Erythroblast (primary cell): ENCODE measurements at regions not wholly inside any gene's neighbourhood (a gene's known extent, or its start where the extent isn't known, plus 50 kb on each side); places are given as distances from the start of the nearest gene placed in this dataset.

Experiments used
- DNase-seq, 2 experiments: peaks; one replicate each; lab custom pipeline; 2025; lab: John Stamatoyannopoulos, UW
- GATA1 ChIP-seq: IDR thresholded peaks from 2 replicates; pipeline ENCODE4 v1.6.1; 2011; ENCODE audit warnings: low read depth, mild to moderate bottlenecking, control low read depth, low read length, moderate library complexity
- POLR2A ChIP-seq: IDR thresholded peaks from 2 replicates; pipeline ENCODE4 v1.6.1; 2011; ENCODE audit warnings: mild to moderate bottlenecking, low read length

DNA sequence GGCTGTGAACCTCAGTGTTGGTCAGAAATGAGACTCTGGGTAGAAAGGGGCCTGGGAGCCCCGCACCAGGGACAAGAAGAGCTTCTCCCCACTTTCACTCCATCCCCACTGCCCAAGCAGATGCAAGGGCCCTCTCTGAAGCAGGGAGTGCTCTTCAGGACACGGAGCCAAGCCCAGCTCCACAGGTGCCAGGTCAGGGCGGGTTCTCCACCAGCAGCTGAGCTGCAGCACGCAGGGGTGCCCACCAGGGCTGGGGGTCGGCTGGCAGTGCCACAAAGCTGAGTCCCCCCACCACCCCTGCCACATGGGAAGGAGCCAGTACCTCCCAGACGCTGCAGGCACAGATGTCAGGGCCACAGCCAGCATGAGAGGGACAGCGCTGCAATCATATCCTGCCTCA lies 106.2 kb downstream of the INHBB start:
- no peak for TF ChIP-seq GATA1
- TF ChIP-seq POLR2A = no peak
- DNase-seq = no peak

DNA sequence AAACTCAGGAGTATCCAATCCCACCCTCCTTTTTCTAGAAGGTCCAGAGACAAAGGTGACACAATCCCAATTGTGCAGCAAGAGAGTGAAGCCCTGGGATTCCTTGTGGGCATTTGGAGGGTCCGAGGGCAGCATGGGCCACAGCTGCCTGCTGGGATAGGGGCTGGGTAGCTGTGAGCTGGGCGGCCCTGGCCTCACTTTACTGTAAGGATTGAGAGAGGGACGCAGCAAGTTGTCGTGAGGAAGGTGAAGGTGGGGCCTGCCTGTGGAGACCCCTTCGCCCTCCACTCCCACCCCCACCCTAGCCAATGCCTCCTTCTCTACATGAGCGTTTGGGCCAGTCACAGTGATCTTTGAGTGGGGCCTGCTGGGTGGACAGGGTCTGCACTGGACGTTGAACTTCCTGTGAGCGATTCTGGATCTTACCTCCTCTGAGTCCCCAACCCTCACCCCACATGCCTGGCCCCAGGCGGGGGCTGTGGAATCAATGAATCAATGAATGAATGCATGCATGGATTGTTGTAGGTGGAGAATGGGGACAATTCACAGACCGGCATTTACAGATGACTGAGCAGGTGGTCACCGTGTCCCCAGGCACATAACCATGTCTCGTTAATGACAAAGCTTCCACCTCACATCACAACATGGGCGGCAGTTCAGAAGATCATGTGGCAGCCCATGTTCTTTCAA lies 107.2 kb downstream of the INHBB start:
- no peak for DNase-seq
- TF ChIP-seq GATA1 (no peak), POLR2A (no peak)

DNA sequence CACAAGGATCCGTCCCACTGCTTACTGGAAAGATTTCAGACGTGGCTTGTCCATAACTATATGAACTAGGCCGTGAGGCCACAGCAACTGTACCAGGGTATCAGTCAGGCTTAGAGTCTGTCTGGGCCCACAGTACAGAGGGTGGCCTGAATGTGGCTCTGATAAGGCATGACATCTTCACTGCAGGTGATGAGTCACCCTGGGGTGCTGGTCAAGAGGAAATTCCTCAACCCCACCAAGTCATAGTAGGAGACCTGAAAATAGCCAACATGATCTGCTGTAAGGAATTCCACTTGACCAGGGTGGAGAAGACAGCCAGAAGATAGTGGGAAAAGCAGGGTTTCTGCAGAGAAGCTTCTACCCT lies 107.7 kb downstream of the INHBB start:
- TF ChIP-seq GATA1 (no peak), POLR2A (no peak)
- no peak for DNase-seq

DNA sequence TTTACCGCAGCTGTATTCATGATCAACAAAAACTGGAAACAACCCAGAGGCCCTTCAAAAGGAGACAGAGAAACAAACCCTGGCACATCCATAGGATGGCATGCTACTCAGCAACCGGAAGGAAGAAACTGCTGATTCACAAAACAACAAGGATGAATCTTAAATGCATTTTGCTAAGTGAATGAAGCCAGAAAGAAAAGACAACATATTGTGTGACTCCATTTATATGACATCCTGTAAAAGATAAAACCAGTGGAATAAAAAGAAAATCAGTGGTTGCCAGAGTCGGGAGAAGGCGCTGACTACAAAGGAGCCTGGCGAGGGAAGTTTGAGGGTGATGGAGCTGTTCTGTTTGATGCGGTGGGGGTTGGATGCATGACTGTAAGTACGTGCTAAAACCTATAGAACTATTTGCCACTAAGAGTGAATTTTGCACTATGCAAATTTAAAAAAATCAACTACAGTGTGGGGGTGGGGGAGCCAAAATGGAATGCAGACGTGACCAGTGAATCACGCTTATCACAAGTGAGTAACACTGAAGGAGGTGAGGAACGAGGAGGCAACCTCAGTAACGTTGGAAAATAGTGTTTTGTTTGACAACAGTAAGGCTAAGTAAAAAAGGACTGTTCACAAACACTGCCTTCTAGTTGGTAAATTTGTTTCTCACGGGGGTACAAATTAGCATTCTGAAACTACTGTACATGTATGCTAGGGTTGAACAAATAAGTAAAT lies 108.9 kb downstream of the INHBB start:
- TF ChIP-seq POLR2A = no peak
- no peak for TF ChIP-seq GATA1
- DNase-seq = no peak

DNA sequence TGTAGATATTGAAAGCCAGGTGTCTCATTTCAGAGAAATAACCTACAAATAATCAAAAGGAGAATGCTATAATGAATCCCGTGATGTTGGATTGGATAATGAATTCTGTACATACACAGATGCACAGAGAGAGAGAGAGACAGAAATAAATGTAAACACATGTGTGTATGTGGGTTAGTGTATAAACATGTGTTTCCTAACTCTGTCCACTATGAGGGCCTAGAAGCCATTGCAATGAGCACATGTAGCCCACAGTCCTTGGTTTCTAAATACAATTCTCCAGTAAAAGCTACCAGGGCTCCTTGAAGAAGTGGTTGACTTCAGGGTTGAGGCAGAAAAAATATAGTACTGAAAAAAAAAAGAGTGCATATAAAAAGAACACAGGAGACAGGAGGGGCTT lies 109.5 kb downstream of the INHBB start:
- TF ChIP-seq GATA1 (no peak), POLR2A (no peak)
- DNase-seq = no peak

DNA sequence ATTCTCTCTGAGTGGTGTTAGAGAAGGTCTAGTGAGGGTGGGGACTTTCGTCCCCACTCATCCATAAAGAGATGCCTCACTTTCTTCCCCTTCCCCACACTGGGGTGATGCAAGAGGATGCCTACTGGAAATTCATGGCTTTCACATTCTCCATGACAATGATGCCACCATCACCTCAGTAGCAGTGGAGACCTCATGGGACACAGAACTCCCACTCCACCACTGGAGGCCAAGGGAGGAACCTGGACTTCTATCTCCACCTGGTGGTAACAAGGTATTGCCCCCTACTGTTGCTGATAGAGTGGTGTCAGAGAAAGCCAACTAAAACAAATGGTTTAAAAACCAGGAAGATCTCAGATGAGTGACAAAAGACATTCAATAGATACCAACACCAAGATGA lies 110.9 kb downstream of the INHBB start:
- TF ChIP-seq POLR2A (no peak), GATA1 (no peak)
- no peak for DNase-seq

DNA sequence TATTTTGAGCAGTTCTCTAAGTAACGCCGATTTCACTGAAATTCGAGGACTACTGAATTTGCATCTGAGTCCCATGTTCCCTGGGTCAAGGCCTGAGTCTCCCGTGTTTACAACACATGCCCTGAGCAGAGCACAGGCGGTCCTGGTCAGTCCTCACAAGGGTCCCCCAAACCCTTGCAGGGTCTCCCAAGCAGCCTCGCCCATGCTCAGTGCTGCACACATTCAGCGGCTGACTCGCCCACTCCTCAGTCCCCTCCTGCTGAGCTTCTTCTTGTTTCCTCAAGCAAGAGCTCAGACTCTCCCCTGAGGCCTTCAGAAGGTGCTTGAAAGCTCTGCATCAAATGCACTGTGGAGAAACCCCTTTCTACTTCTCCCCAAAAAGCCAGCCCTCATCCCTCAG lies 114.6 kb downstream of the INHBB start:
- DNase-seq = no peak
- TF ChIP-seq GATA1 = no peak
- no peak for TF ChIP-seq POLR2A

DNA sequence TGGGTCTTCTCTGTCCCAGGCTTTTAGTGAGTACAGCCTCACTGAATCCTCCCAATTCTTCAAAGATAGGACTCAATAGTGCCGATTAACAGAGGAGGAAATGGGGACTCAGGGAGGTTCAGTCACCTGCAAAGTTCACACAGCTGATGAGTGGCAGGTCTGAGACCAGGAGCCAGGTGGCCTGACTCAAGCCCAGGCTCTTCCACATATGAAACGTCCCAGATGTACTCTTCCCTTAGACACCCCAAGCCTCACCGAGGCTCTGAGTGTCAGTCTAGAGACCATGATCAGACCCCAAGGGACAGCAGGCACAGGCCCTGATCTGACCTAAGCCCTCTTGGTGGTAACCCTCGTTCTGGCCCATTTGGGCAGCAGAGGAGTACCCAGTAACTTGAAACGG lies 115.2 kb downstream of the INHBB start:
- no peak for TF ChIP-seq GATA1
- no peak for TF ChIP-seq POLR2A
- DNase-seq = no peak

DNA sequence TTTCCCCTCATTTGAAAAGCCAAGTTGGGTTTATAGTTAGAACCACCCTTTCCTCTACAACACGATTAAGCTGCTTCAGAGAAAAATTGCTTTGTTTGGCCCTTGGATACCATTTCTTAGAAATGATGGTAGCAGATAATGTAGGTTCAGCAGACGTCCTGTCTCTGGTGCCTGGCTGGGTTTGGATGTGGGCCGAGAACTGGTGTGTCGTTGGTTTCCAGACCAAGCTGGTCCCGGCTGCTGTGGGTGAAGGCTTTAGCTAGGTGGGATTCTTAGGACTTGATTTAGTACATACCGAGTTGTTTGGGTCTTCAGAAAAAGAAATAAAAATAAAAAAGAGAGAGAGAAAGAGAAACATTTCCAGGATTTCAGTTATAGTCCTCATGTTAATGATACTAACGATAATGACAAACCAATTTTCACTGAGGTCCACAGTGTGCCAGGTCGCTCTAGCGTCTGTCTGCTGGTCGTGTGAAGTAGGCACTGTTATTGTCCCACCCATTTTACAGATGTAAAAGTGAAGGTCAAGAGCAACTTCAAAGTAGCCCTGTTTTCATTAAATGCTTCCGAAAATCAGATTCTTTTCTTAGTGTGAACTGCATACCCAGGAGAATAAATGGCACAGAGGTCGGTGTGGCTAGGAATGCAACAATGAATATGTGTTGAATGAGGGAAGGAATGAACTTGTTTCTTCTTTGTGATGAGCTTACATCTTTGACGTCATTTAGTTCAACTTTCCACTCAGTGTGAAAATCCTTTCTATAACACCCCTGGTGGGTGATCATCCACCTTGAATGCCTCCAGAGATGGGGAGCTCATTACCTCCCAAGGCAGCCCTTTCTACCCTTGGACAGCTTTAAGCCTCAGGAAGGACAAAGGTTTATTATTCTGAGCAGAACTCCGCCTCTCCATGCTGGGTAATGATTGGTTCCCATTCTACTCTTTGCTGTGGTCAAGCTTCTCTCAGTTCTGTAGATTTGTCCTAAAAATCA lies 115.9 kb downstream of the INHBB start:
- TF ChIP-seq POLR2A = no peak
- no peak for TF ChIP-seq GATA1
- no peak for DNase-seq

DNA sequence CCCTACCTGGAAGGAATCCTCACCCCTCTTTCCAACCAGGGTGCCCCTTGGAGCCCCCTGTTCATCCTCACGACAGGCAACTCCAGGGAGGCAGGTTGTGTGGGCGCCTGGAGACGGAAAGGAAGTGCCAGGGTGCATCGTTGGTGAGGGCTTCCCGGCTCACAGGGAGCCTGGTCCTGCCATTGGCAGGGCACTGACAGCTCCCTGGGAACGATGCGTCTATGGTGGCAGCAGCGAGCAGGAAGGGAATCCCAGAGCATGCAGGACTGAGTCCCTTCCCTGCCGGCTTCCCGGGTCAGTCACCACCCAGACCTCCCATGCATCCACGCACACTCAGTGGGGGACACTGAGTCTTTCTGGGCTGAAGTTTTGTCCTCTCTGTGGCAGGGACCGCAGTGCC lies 117.6 kb downstream of the INHBB start:
- TF ChIP-seq POLR2A (no peak), GATA1 (no peak)
- DNase-seq = no peak

DNA sequence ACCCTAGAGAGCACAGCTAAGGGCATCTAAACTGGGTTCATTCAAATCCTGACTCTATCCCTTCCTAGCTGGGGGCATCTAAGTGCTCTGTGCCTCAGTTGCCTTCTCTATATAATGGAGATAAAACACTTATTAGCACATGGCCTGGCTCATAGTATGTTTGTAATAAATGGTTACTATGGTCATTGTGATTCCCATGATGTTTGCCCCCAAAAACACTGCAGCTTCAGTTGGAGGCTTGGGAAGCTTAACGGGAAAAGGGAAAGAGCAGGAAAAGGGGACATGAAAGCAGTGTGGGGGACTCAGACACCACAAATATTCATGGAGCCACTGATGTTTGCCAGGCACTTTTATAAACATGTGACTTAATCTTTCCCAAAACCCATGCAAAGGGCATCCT lies 118.1 kb downstream of the INHBB start:
- no peak for TF ChIP-seq POLR2A
- no peak for TF ChIP-seq GATA1
- no peak for DNase-seq

DNA sequence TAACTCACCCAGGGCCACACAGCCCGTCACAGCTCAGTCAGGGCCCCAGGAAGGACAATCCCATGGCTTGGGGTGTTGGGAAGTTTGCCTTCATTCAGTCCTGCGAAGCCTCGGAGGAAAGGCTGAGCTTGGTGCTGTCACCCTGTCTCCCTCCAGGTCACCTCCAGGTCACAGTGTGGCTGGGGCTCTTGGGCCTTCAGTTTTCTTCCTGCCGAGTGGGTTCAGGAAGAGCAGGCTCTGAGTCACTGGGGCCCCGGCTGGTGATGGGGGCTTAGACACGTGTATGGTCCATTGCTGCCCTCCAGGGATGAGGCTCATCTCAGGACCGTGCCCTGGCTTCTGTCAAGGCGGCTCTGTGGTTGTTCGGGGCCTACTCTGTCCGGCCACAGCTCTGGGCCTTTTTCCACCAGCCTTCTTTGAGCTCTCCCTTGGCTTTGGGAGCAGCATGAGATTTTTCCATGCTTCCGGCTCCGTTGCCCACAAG lies 118.6 kb downstream of the INHBB start:
- TF ChIP-seq POLR2A (no peak), GATA1 (no peak)
- no peak for DNase-seq

DNA sequence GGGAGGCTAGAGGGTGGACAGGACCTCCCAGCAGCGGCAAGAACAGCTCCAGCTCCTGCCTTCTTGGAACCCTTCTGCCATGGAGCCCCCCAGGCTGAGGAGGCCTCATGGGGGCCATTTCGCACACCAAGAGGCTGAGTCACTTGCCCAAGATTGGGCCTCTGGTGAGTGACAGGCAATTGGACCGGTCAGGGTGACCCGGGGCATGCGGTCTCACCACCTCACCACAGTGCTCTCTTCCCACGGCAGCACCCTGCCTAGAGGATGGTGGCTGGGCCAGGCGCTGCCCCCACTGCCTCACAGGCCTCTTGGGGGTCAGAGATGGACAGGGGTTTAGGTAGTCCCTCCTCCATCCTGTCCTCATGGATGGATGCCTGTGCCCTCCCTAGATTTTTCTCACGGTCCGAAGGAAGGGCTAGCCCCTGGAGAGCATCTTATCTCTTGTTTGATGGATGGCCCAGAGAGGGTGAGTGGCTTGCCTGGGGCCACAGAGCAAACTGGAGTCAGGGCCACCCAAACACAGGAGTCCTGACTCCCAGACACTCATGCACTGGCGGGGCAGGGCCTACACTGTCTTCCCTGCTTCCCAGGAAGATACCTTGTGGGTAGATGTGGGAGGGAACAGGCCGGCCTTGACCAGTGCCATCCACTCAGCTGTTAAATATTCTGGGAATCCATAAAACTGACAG lies 119.2 kb downstream of the INHBB start:
- DNase-seq = no peak
- TF ChIP-seq POLR2A (no peak), GATA1 (no peak)
